HFFc6 (cell line): ENCODE measurements at regions not wholly inside any gene's neighbourhood (a gene's known extent, or its start where the extent isn't known, plus 50 kb on each side); places are given as distances from the start of the nearest gene placed in this dataset.

Experiments used
- DNase-seq: peaks from one replicate; pipeline ENCODE4 v3.0.0-alpha.2; 2018
- H3K27ac Mint-ChIP-seq: 2 replicates; pipeline ENCODE4 v1.8.0; 2020; ENCODE audit warnings: mild to moderate bottlenecking, mixed read lengths
- H3K27me3 Mint-ChIP-seq: 2 replicates; pipeline ENCODE4 v1.8.0; 2021; ENCODE audit warnings: mild to moderate bottlenecking, moderate library complexity, mixed read lengths; ENCODE audit not compliant: insufficient read depth
- H3K36me3 Mint-ChIP-seq: 2 replicates; pipeline ENCODE4 v1.8.0; 2021; ENCODE audit warnings: low read depth, mixed read lengths
- H3K4me1 Mint-ChIP-seq: 2 replicates; pipeline ENCODE4 v1.8.0; 2020; ENCODE audit warnings: low read depth, mixed read lengths
- H3K4me3 Mint-ChIP-seq: 2 replicates; pipeline ENCODE4 v1.8.0; 2020; ENCODE audit warnings: mild to moderate bottlenecking, moderate library complexity, mixed read lengths
- H3K9me3 Mint-ChIP-seq: 2 replicates; pipeline ENCODE4 v1.8.0; 2020; ENCODE audit warnings: mild to moderate bottlenecking, mixed read lengths
- CTCF ChIP-seq: fragments of 200-600 bp; sonication (generic); IDR thresholded peaks from 2 replicates; pipeline ENCODE4 v1.5.0; 2021; ENCODE audit warnings: antibody characterized with exemption, mild to moderate bottlenecking

GRCh38 chr3:5809586-5810246, 622.2 kb downstream of the EDEM1 start:
- Mint-ChIP-seq H3K9me3 (peaks cover 40% of the 10 kb centered on the region), H3K27ac (no peak overlapping the region), H3K4me1 (no peaks in the 10 kb centered on the region), H3K36me3 (no peaks in the 10 kb centered on the region), H3K27me3 (no peaks in the 10 kb centered on the region), H3K4me3 (no peak overlapping the region)
- no peak for DNase-seq
- no peak for TF ChIP-seq CTCF

GRCh38 chr3:5811016-5811415, 623.5 kb downstream of the EDEM1 start:
- Mint-ChIP-seq H3K36me3 (no peaks in the 10 kb centered on the region), H3K27ac (no peak overlapping the region), H3K9me3 (peaks cover 44% of the 10 kb centered on the region), H3K4me3 (no peak overlapping the region), H3K27me3 (no peaks in the 10 kb centered on the region), H3K4me1 (no peaks in the 10 kb centered on the region)
- no peak for TF ChIP-seq CTCF
- no peak for DNase-seq

GRCh38 chr3:5813521-5813920, 626.0 kb downstream of the EDEM1 start:
- peaks cover 46% of the 10 kb centered on the region for H3K9me3 Mint-ChIP-seq
- H3K4me1 Mint-ChIP-seq: no peaks in the 10 kb centered on the region

DNA sequence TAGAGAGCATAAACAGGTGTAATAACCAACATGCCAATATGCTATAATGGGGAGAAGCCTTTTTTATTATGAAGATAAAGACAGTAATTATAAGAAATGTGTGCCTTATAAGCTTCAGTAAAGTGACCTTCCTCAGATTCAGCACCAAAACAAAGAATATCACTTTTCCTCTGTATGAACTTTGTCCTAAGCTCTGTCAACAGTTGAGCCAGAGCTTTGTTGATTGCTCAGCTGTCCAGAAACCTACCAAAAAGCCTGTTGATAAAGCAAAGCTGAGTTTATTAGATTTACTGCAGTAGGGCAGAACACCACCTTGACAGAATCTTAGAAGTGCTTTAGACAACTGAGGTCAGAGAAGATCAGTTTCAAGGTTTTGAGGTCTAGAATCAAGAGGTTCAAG, 635.3 kb downstream of the EDEM1 start:
- Mint-ChIP-seq H3K9me3 (peaks cover 40% of the 10 kb centered on the region), H3K4me3 (no peak overlapping the region), H3K36me3 (no peaks in the 10 kb centered on the region), H3K27me3 (no peaks in the 10 kb centered on the region), H3K27ac (no peak overlapping the region), H3K4me1 (no peaks in the 10 kb centered on the region)
- no peak for DNase-seq
- no peak for TF ChIP-seq CTCF

More at GRCh38 chr3:5813521-5813920, 626.0 kb downstream of the EDEM1 start:
- Mint-ChIP-seq H3K36me3 (no peaks in the 10 kb centered on the region), H3K27ac (no peak overlapping the region), H3K4me3 (no peak overlapping the region), H3K27me3 (no peaks in the 10 kb centered on the region)
- no peak for DNase-seq
- no peak for TF ChIP-seq CTCF

DNA sequence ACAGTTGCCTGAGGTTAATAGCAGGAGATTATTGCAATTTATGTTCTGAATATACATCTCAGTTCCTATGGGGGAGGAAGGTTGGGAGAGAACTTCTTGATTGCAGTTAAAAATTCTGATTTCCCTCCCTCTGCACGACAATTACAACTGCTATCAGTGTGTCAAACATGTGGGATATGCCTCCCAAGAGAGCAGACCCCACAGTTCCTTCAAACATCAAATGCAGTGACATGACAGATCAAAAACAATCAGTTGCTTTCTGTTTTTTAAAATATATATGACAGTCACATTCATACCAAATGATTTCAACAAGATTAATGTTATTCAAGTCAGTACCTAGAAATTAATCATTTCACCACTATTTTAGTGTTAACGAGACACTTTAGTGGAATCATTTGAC, 639.0 kb downstream of the EDEM1 start:
- Mint-ChIP-seq H3K4me1 (no peaks in the 10 kb centered on the region), H3K27ac (no peak overlapping the region), H3K27me3 (no peaks in the 10 kb centered on the region), H3K9me3 (peaks cover 32% of the 10 kb centered on the region), H3K4me3 (no peak overlapping the region), H3K36me3 (no peaks in the 10 kb centered on the region)
- TF ChIP-seq CTCF: no peak
- no peak for DNase-seq

GRCh38 chr3:5828251-5828650, 640.7 kb downstream of the EDEM1 start:
- Mint-ChIP-seq H3K9me3 (peaks cover 38% of the 10 kb centered on the region), H3K36me3 (no peaks in the 10 kb centered on the region), H3K27ac (no peak overlapping the region), H3K4me3 (no peak overlapping the region), H3K27me3 (no peaks in the 10 kb centered on the region), H3K4me1 (no peaks in the 10 kb centered on the region)
- DNase-seq: no peak
- no peak for TF ChIP-seq CTCF
